ENCODE measurements at regions not wholly inside any gene's neighbourhood (a gene's known extent, or its start where the extent isn't known, plus 50 kb on each side); places are given as distances from the start of the nearest gene placed in this dataset.

DNA sequence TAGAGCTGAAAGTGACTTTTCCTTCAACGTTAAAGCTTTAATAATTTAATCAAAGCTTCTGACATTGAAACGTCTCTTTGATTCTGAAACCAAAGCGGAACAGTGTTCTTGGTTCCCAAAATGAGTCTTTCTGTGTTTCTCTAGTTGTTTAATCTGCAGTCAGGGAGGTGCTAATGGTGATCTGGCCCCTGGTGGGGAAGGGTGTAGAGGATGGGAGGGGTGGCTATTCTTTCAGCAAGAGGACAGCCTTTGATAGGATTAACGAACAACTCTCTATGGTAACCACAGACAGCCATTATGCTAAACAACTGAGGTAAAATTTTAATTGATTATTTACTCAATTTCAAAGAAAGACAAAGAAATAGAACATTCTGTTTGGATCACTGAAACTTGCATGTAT, 79.9 kb upstream of the CADPS start:
- Histone ChIP-seq H3K9me3 (ENCODE audit: low read length) (peaks cover 7% of the 10 kb centered on the region; the same call in 1 of the 2 replicates), H3K36me3 (ENCODE audit: low read depth, low read length) (no peaks in the 10 kb centered on the region), H3K4me2 (ENCODE audit: low read length) (no peak overlapping the region), H3F3A (ENCODE audit: low read length, unreplicated experiment) (no peaks in the 10 kb centered on the region), H3K27ac (ENCODE audit: low read length) (no peak overlapping the region), H3K27me3 (ENCODE audit: low read length) (no peaks in the 10 kb centered on the region), H3K4me1 (ENCODE audit: insufficient read depth, low read length) (no peaks in the 10 kb centered on the region), H3K9me2 (replicated peaks; ENCODE audit: low read length) (no peaks in the 10 kb centered on the region), H3K9ac (ENCODE audit: low read length) (no peak overlapping the region), H3K4me3 (ENCODE audit: low read length) (no peak overlapping the region), H4K20me1 (ENCODE audit: low read length) (no peaks in the 10 kb centered on the region), H2AFZ (ENCODE audit: low read length) (no peak overlapping the region), H3K79me2 (ENCODE audit: low read length) (no peaks in the 10 kb centered on the region)
- DNase-seq (no peak), ATAC-seq (no peak)
- TF ChIP-seq, protein P1, sequence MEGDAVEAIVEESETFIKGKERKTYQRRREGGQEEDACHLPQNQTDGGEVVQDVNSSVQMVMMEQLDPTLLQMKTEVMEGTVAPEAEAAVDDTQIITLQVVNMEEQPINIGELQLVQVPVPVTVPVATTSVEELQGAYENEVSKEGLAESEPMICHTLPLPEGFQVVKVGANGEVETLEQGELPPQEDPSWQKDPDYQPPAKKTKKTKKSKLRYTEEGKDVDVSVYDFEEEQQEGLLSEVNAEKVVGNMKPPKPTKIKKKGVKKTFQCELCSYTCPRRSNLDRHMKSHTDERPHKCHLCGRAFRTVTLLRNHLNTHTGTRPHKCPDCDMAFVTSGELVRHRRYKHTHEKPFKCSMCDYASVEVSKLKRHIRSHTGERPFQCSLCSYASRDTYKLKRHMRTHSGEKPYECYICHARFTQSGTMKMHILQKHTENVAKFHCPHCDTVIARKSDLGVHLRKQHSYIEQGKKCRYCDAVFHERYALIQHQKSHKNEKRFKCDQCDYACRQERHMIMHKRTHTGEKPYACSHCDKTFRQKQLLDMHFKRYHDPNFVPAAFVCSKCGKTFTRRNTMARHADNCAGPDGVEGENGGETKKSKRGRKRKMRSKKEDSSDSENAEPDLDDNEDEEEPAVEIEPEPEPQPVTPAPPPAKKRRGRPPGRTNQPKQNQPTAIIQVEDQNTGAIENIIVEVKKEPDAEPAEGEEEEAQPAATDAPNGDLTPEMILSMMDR (conservative IDR thresholded peaks at IDR 0.05; ENCODE audit: low read depth, low read length): no peak
- no peak for TF ChIP-seq EZH2 (IDR thresholded peaks at IDR 0.05; ENCODE audit: low read length, unreplicated experiment)
- no peak for TF ChIP-seq EZH2phosphoT487 (IDR thresholded peaks at IDR 0.05; ENCODE audit: borderline replicate concordance, low read length)
- ChIA-PET POLR2A (ENCODE audit: unreplicated experiment) (no interaction called here), CTCF (no interaction called here)
- no TSS peak for BruUV-seq (replicated peaks)
- intact Hi-C loops (cut with micrococcal nuclease): no loop called here

DNA sequence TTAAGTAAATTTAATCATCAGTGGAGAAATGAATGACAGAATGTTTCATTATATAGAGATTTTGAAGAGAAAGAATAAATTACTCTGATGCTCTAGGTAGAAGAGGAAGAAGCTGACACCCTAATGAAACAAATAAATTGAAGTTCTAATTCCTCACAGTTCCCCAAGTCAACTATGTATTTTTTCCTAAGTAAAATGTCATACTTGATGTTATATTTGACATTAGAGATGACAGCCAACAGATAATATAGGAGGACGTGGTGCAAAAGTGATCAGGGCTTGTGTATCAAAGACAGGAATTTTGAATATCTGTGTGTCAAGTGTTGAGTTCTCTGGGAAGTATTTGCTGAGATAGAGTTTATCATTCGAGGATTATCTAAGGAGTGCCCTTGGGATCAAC, 81.2 kb upstream of the CADPS start:
- no TSS peak for BruUV-seq (replicated peaks)
- Histone ChIP-seq H3K9me3 (ENCODE audit: low read length) (peaks cover 11% of the 10 kb centered on the region; the same call in 1 of the 2 replicates), H3K4me1 (ENCODE audit: insufficient read depth, low read length) (no peaks in the 10 kb centered on the region), H3K4me3 (ENCODE audit: low read length) (no peak overlapping the region), H3K27ac (ENCODE audit: low read length) (no peak overlapping the region), H3K36me3 (ENCODE audit: low read depth, low read length) (no peaks in the 10 kb centered on the region), H3K9me2 (replicated peaks; ENCODE audit: low read length) (no peaks in the 10 kb centered on the region), H4K20me1 (ENCODE audit: low read length) (no peaks in the 10 kb centered on the region), H3F3A (ENCODE audit: low read length, unreplicated experiment) (no peaks in the 10 kb centered on the region), H3K9ac (ENCODE audit: low read length) (no peak overlapping the region), H2AFZ (ENCODE audit: low read length) (no peak overlapping the region), H3K79me2 (ENCODE audit: low read length) (no peaks in the 10 kb centered on the region), H3K27me3 (ENCODE audit: low read length) (no peaks in the 10 kb centered on the region), H3K4me2 (ENCODE audit: low read length) (no peak overlapping the region)
- no peak for ATAC-seq
- ChIA-PET CTCF (no interaction called here), POLR2A (ENCODE audit: unreplicated experiment) (no interaction called here)
- intact Hi-C loops (cut with micrococcal nuclease): no loop called here
- DNase-seq: no peak
- TF ChIP-seq EZH2phosphoT487 (IDR thresholded peaks at IDR 0.05; ENCODE audit: borderline replicate concordance, low read length): no peak
- TF ChIP-seq, protein P1 (conservative IDR thresholded peaks at IDR 0.05; ENCODE audit: low read depth, low read length): no peak
- TF ChIP-seq EZH2 (IDR thresholded peaks at IDR 0.05; ENCODE audit: low read length, unreplicated experiment): no peak

DNA sequence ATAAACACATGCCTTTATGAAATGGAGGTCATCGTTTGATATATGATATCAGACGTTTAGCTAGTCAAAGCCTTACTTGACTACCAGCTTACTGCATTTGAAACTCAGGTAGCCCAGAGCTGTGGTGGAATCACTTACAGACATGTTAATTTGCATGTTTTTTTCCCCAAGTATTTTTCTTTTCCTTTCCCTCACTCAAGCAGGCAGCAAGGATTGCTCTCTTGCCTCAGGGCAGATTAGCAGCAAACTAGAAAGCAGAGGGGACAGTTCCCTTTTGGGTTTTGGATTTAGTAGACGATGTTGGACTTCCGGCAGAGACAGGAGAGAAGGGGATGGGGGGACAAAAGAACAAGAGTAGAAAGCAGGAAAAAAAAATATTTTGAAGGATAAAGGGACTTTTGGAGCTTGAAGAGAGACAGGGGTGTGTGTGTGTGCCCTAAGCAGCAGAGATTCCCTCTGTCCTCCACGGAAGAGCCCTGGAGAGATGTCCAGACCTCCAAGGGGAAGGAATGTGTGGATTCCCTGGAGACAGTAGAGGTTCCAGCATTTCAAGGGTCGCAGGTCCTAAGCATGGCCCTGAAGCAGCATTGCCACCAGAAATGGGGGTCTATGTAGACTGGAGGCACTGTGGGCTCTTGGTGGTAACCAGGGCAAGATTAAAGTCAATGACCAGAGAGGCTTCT, 86.8 kb upstream of the CADPS start:
- Histone ChIP-seq H3K9me3 (ENCODE audit: low read length) (peaks cover 12% of the 10 kb centered on the region; the same call in 1 of the 2 replicates), H3K9me2 (replicated peaks; ENCODE audit: low read length) (no peaks in the 10 kb centered on the region), H3K9ac (ENCODE audit: low read length) (no peak overlapping the region), H3K4me1 (ENCODE audit: insufficient read depth, low read length) (no peaks in the 10 kb centered on the region), H3K4me3 (ENCODE audit: low read length) (no peak overlapping the region), H3K27me3 (ENCODE audit: low read length) (no peaks in the 10 kb centered on the region), H4K20me1 (ENCODE audit: low read length) (no peaks in the 10 kb centered on the region), H3K27ac (ENCODE audit: low read length) (no peak overlapping the region), H3K36me3 (ENCODE audit: low read depth, low read length) (no peaks in the 10 kb centered on the region), H3F3A (ENCODE audit: low read length, unreplicated experiment) (no peaks in the 10 kb centered on the region), H3K4me2 (ENCODE audit: low read length) (no peak overlapping the region), H3K79me2 (ENCODE audit: low read length) (no peaks in the 10 kb centered on the region), H2AFZ (ENCODE audit: low read length) (no peak overlapping the region)
- no peak for ATAC-seq
- DNase-seq: no peak
- TF ChIP-seq, protein P1 (conservative IDR thresholded peaks at IDR 0.05; ENCODE audit: low read depth, low read length): no peak
- no peak for TF ChIP-seq EZH2 (IDR thresholded peaks at IDR 0.05; ENCODE audit: low read length, unreplicated experiment)
- TF ChIP-seq EZH2phosphoT487 (IDR thresholded peaks at IDR 0.05; ENCODE audit: borderline replicate concordance, low read length): no peak
- ChIA-PET CTCF (no interaction called here), POLR2A (ENCODE audit: unreplicated experiment) (no interaction called here)
- no TSS peak for BruUV-seq (replicated peaks)
- intact Hi-C loops (cut with micrococcal nuclease): no loop called here

Measured in PC-3 (cell line).